Upper lobe of left lung (tissue), 4 donors: ENCODE measurements at regions not wholly inside any gene's neighbourhood (a gene's known extent, or its start where the extent isn't known, plus 50 kb on each side); places are given as distances from the start of the nearest gene placed in this dataset.
"Not testable (repeated sequence)": the region's sequence is repeated elsewhere in the genome, so short reads cannot be mapped to it uniquely, and the experiment has no call there.

Experiments
- POLR2A ChIP-seq, 4 donors: fragments of 450-650 bp; IDR thresholded peaks; one replicate each; pipeline ENCODE4 v1.5.1; 2016 to 2017; ENCODE audit warnings: antibody characterized with exemption in 4 of 4, mild to moderate bottlenecking in 2 of 4
- POLR2AphosphoS5 ChIP-seq, 2 donors: sonication (generic); formaldehyde crosslinking; IDR thresholded peaks; one replicate each; pipeline ENCODE4 v1.5.1; 2017; ENCODE audit warnings: antibody characterized with exemption in 2 of 2
- TF ChIP-seq, protein P1 (sequence below), 6 experiments: fragments of 450-650 bp in 4 of 6; fragments of 200-600 bp in 2 of 6; sonication (generic) in 2 of 6; IDR thresholded peaks; one replicate each; pipeline ENCODE4 v1.5.1; 2016 to 2019; ENCODE audit warnings: antibody characterized with exemption in 6 of 6

DNA sequence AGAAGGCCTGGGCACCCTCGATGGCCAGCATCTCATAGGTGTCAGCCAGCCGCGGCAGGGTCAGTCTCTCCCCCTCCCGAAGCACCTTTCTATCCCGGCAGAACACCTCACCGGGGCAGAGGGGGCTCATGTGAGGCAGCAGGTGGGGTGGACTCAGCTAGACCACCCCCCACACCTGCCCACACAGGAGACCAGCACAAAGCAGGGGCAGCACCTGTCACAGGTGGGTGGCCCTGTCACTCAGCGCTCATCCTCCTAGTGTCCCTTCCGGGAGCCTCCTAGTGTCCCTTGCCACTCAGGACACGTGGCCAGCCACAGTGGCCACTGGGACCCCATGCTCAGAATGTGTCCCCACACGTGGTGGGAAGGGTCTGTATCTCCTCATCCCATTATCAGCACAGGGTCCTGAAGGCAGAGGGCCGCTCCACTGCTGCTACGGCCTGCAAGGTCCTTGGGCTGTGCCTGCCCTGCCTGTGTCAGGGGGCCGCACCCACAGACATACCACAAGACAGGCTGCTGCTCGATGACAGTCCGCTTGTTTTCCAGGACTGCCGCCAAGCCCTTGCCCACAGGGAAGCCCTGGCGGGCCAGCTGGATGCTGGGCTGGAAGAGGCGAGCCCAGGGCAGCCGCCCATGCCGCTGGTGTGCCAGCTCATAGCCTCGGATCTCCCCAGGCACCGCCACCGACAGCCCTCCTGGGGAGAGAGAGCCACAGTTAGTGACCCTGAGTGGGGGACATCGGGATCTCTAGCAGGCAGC is 167.4 kb upstream of the RIMBP3B start:
- not testable (repeated sequence) for TF ChIP-seq POLR2A, POLR2AphosphoS5 (IDR thresholded peaks at IDR 0.05)
- TF ChIP-seq, protein P1, sequence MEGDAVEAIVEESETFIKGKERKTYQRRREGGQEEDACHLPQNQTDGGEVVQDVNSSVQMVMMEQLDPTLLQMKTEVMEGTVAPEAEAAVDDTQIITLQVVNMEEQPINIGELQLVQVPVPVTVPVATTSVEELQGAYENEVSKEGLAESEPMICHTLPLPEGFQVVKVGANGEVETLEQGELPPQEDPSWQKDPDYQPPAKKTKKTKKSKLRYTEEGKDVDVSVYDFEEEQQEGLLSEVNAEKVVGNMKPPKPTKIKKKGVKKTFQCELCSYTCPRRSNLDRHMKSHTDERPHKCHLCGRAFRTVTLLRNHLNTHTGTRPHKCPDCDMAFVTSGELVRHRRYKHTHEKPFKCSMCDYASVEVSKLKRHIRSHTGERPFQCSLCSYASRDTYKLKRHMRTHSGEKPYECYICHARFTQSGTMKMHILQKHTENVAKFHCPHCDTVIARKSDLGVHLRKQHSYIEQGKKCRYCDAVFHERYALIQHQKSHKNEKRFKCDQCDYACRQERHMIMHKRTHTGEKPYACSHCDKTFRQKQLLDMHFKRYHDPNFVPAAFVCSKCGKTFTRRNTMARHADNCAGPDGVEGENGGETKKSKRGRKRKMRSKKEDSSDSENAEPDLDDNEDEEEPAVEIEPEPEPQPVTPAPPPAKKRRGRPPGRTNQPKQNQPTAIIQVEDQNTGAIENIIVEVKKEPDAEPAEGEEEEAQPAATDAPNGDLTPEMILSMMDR (IDR thresholded peaks at IDR 0.05) = not testable (repeated sequence)
